GM18519 (cell line): ENCODE measurements at regions not wholly inside any gene's neighbourhood (a gene's known extent, or its start where the extent isn't known, plus 50 kb on each side); places are given as distances from the start of the nearest gene placed in this dataset.

Experiments
- ATAC-seq: cut with Tn5 transposase; IDR thresholded peaks from one replicate; pipeline ENCODE4 v1.9.1; 2021; ENCODE audit warnings: mild to moderate bottlenecking, moderate library complexity; ENCODE audit not compliant: unreplicated experiment, low FRiP score

DNA sequence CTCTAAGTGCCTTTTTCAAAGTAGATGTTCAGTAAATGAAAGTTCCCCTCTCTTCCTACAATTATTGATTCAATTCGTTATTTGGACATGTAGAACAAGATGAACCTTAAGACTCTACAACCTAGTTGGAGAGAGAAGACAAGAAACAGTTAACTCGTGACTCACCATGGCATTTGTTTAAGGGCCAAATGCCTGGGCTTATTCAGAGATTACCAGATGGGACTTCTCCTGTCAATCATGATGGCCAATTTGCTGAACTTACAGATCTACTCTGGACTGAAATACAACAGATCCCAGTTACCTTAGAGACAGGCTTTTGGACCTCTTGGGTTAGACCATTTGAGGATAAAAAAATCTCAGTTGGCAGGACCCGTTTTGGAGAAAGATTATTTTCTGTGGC, 93.5 kb downstream of the C1orf94 start:
- ATAC-seq: no peak

DNA sequence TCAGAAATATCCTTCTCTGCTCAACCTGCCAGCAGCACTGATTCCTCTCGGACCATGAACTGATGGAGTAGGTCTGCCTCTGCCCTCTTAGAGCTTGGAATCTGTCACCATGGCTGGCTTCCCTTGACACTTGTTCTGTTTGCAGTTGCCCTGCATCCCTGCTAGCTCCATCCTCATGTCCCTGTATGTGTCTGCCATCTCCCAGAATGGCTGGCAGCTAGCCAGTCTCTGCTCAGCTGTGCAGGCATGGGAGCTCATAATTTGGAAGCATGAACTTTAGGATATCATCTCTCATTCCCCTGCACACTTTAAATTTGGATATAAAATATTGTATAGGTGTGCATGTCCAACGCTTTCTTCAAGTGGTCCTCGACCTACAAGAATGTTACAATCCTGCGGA, 95.4 kb downstream of the C1orf94 start:
- no peak for ATAC-seq

DNA sequence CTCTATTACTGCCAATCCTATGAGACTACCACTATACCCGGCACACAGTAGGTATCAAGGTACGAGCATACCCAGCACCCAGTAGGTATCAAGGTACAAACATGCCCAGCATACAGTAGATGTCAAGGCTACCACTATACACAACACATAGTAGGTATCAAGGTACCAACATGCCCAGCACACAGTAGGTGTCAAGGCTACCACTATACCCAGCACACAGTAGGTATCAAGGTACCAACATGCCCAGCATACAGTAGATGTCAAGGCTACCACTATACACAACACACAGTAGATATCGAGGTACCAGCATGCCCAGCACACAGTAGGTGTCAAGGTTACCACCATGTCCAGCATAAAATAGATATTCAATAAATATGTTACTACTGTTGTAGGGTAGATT, 98.4 kb downstream of the C1orf94 start:
- ATAC-seq: no peak

DNA sequence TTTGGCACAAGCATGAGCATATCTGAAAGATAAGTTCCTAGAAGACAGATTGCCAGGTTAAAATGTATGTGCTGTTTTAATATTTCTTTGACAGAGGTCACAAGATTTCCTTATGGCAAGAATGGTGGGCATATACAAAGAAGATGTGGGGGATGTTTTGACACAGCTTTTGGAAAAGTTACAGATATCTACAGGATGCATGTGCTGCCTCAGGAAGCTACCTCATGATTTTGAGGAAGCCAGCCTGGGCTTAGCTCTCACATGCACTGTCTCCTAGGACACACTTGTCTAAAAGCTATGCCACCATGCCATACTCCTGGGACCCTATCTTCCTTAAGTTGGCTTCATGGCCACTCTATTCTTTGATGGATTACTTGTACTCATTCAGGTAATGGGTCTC, 99.9 kb downstream of the C1orf94 start:
- no peak for ATAC-seq

DNA sequence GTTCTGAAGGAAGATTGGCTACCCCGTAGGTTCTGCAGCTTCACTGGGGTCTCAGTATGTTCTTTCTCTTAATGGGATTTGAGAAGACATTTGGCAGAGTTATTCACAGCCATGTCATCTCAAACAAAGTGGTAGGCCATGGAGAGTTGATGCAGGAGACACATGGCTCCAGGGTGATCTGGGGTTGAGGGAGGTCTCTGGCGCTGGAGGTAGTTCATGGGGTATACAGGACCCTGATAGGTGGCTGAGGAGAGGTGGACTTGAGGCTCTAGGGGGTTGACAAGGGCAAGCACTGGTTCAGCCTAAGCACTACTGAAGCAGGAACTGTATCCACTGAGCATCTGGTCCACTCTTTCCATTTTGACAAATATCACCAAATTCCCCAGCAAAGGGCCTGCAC, 100.4 kb downstream of the C1orf94 start:
- ATAC-seq: no peak

DNA sequence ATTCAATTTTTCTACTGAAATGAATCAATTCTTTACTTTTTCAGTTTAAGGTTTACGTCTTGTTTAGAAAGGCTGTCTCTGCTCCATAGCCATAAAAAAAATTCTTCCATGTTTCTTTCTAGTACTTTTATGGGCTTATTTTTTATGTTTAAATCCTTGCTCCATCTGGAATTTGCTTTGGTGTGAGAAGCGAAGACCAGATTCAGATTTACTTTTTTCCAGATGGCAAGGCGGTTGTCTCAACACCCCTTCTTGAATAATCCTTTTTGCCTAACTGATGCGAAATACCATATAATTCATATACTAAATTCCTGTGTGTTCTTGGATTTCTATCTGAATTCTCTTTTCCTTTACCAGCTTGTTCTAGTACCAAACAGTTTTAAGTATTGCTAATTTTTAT, 101.5 kb downstream of the C1orf94 start:
- ATAC-seq: no peak

DNA sequence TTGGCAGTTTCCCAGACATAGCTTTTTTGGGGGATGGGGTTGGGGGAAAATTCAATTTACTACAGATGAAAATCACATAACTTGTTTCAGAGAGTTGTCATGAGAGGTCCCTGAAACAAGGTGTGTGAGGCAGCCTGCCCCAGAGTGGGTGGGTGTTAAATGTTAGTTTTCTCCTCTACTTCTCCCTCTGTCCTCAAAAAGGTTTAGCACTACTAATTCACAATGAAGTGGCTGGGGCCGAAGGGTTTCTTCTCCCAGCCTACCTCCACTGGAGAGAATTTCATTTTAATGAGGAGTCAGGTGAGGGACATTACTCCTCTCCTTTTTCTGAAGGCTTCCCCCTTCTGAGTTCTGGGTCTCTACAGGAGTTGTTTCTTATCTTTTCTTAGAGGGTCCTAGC, 103.3 kb downstream of the C1orf94 start:
- ATAC-seq: no peak

DNA sequence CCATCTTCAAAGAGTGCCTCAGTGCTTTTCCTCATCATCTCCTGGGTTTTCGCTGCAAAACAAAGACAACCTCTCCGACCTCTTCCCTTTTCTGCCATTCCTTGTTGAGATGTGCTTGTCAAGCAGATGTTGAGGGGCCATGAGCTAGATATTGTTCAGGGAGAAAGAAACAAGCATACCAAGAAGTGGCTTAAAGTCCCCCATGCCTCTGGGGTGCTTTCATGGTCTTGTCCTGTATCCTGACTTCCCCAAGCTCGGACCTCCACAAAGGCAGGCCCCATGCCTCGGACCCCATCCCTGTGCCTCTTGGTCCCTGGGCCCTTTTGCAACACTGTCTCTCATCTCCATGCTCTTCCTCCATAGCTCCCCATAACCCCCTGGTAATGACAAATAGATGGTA, 103.8 kb downstream of the C1orf94 start:
- ATAC-seq: no peak

DNA sequence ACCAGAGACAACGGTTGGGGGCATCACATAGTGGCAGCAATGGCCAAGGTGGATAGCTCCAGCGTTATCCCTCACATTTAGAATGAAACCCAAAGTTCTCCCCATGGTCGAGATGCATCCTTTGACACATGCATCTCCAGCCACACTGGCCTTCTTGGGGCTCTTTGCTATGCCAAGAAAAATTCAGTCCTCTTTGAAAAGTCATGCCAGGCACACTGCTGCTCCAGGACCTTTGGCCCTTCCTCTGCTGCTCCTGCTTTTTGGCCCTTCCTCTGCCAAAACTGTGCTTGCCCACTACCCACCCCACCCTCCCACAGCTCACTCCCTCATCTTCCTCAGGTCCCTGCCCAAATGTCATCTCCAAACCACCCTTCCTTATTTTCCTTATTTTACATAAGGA, 106.4 kb downstream of the C1orf94 start:
- ATAC-seq: no peak

DNA sequence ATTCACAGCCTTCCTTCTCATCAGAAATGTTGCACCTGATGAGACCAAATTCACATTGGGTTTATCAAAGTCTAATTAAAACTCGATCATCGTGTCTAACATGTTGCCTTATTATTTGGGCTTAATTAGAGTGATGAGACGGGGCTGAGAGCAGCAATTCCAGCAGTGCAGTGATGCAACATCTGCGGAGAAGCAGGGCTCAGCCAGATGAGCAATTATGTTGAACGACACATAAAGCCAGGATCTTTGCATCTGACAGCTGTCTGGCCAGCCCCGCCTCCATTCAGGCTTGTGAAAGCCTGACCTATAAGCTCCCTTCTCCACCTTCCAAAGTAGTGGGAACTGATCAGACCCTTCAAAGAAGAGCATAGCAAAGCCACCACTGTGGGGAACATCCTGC, 109.8 kb downstream of the C1orf94 start:
- ATAC-seq: no peak

DNA sequence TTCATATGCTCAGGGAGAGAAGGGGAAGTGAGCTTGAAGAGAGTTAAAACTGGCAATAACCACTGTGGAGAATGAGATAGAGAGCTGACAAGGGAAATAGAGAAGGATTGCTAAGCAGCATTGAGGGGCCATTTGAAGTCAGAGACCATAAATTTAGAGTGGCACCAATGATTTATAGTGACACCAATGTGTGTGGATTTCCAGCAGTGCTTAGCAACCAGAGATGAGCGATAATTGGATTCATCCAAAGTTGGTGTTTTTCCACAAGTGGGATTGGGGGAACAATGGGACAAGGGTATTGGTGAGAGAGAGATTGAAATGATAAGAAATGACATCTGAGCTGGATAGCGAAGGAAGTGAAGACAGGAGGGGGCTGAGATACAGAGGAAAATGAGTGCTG, 114.1 kb downstream of the C1orf94 start:
- ATAC-seq: no peak

DNA sequence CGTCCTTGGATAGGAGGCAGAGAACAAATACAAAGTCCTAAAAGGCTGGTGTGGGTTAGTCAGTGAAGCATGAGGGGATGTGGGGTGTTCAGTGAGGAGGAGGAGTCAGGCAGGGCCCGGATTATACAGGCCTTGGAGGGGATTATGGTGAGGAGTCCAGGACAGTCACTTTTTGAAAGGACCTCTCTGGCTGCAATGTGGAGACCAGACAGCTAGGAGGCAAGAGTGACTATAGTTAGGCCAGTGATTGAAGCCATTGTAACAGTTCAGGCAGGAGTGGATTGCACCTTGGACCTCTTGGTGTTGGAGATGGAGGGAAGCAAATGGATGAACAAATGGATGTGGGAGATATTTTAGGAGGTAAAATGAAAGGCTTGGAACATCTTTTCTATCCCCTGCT, 115.8 kb downstream of the C1orf94 start:
- no peak for ATAC-seq

DNA sequence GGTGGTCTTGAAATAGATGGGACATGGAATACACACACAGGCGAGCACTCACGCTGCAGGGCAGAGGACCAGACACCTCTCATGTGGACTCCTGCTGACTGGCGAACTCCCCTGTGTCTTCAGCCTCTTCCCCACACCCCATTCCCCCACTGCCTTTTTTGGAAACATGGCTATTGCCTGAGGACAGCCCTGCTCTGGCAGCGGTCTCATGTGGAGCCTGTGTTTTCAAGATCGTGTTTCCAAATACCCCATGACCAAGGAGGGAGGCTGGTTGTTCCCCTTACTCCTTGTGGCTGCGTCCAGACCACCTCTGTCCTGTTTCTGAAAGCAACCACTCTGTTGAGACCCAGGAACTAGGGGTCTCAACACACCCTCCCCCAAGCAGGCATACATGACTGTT, 119.4 kb downstream of the C1orf94 start:
- no peak for ATAC-seq

DNA sequence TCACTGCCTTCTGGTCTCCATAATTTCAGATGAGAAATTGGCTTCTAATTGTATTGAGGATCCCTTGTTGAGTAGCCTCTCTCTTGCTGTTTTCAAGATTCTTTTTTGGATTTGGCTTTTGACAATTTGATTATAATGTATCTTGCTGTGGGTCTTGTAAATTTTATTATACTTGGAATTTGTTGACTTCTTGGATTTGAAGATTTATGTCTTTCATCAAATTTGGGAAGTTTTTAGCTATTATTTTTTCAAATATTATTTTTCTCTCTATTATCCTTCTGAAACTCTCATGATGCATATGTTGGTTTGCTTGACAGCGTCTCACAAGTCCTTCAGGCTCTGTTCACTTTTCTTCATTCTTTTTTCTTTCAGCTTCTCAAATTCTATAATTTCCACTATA, 126.1 kb downstream of the C1orf94 start:
- ATAC-seq: no peak

DNA sequence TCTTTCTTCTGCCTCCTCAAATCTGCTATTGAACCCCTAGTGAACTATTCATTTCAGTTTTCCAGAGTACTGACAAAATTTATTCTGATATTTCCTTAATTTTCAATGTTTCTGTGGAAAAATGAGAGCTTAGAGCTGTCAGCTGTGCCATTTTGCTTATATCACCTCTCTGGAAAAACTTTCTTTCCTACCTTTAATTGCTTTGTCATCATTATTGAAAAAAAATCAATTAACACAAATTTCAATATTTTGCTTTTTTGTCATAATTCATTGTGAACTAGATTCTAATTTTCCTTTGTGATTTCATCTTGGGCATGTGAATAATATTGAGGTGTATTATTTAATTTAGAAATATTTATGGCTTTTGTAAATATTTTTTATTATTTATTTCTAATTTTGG, 126.5 kb downstream of the C1orf94 start:
- ATAC-seq: no peak

DNA sequence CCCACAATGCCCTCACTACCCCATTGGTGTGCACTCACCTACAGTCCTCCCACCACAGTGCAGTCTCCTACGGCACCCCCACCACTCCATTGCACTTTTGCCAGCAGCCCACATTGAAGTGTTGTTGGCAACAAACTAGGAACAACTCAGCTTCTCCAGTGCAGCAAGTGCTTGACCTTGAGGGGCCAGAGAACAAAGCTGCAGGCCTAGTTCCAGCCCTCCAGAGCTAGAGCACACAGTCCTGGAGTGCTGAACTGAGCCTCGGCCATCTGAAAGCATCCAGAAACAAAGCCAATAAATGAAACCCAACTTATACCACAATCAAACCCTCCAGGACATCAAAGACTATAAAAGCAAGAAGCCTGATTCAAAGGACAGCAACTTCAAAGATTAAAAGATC, 129.9 kb downstream of the C1orf94 start:
- no peak for ATAC-seq

DNA sequence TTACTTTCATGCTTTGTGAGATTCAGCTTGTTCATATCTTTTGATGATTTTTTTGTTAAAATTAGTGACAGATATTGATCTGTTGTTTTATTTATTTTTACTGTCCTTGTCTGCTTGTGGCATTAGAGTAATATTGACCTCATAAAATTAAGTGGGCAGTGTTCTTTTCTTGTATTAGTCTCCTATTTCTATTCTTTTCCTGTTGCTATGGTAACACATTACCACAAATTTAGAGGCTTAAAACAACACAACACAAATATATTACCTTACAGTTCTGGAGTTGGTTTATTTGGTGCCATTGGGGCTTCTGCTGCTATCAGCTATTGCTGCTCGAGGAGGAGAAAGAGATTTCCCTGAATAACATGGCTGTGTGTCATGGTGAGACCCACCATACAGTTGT, 135.7 kb downstream of the C1orf94 start:
- ATAC-seq: no peak

DNA sequence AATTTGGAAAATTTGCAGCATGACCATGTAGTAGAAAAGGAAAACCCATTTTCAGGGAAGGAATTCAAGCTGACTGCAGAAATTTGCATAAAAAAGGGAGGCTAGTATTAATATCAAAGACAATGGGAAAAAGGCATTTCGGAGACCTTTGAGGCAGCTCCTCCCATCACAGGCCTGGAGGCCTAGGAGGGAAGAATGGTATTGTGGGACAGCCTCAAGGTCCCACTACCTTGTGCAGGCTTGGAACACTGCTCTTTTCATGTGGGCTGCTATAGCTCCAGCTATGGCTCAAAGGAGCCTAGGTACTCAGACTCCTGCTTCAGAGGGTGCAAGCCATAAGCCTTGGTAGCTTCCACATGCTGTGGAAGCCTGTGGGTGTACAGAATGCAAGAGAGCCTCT, 139.3 kb downstream of the C1orf94 start:
- ATAC-seq: no peak

DNA sequence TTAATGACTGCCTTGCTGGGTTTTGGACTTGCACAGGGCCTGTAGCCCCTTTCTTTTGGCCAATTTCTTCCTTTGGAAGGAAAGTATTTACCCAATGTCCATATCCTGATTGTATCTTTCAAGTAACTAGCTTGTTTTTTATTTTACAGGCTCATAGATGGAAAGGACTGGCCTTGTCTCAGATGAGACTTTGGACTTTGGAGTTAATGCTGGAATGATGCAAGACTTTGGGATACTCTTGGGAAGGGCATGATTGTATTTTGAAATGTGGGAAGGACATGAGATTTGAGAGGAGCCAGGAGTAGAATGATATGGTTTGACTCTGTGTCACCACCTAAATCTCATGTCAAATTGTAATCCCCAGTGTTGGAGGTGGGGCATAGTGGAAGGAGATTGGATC, 140.1 kb downstream of the C1orf94 start:
- no peak for ATAC-seq

DNA sequence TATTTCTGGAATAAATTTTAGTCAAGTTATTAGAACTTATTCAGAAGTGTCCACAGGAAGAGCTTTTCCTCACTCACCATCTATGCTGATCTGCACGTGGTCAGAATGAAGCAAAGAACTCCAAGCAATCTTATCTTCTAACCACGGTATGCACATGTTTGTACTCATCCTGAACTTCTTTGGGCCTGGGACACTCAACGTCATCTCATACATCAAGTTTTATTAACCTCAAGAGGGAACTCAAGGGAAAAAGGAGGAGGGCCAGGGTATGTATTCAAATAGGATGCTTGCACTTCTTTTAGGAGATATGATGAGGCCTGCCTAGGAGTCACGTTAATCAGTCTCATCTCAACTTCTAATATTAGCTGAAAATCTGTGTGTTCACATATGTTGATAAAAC, 142.5 kb downstream of the C1orf94 start:
- ATAC-seq: no peak

DNA sequence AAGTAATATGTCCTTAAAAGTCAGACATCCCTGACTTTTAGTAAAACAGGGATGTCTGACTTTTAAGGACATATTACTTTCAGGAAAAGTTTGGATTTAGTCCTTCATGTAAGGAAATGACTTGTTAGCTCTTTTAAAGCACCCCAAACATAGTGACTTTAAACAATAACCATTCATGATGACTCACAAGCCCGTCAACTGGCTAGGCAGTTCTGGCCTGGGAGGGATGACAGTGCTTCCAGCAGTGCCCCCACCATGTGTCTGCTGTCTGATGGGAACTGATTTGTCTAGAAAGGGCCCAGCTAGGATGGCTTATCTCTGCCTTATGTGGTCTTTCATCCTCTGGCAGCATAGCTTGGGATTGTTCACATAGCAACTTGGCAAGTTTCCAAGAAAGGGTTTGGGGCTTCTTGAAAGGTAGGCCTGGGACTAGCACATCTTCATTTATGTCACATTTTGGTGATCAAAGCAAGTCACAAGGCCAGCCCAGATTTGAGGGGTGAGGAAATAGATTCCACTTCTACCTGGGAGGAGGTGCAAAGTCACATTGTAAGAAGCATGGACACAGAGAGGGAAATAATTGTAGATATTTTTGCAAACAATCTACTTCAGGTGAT, 143.5 kb downstream of the C1orf94 start:
- ATAC-seq: no peak

DNA sequence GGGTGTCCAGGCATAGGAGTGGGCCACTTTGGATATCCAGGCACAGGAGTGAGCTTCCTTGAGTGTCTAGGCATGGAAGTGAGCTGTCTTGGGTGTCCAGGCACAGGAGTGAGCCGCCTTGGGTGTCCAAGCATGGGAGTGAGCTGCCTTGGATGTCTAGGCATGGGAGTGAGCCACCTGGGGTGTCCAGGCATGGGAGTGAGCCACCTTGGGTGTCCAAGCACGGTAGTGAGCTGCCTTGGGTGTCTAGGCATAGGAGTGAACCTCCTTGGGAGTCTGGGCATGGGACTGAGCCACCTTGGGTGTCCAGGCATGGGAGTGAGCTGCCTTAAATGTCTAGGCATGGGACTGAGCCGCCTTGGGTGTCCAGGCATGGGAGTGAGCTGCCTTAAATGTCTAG, 146.3 kb downstream of the C1orf94 start:
- ATAC-seq: no peak

DNA sequence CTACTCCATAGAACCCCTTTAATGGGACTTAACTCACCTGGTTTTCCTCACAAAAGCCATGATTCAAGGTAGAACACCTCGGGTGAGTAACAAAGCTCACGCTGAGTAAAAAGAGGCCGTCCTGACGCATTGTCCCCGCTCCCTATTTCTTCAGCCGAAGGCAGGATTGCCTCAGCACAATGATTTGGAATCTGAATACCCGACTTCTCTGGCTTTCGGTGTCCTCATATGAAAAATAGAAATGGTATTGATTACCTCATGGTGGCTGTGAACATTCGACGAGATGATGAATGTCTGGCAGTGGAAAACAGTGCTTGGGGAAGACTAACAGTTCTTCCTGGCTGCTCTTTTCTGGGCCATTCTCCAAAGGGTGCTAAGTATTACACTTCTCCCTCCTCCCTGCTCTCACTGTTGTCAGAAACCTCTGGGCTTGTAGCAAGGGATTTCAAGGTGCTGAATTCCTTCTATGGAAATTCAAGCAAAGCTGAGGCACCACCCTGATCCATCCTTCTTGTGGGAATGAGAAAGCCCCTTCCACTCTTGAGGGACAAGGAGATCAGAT, 148.3 kb downstream of the C1orf94 start:
- no peak for ATAC-seq
